Gastrocnemius medialis (tissue), 4 donors: ENCODE measurements at regions not wholly inside any gene's neighbourhood (a gene's known extent, or its start where the extent isn't known, plus 50 kb on each side); places are given as distances from the start of the nearest gene placed in this dataset.

Source experiments
- ATAC-seq, 2 donors: fragments of 150-250 bp; one replicate each; pipeline ENCODE4 v1.9.1; 2016
- DNase-seq, 2 donors: peaks; one replicate each; pipeline ENCODE4 v3.0.0-alpha.2; 2019
- H3K27ac ChIP-seq, 4 donors: fragments of 200-600 bp; sonication (generic); 1 replicate in 1 of 4; 2 replicates in 3 of 4; pipeline ENCODE4 v1.5.1; 2016 to 2018; ENCODE audit warnings: mild to moderate bottlenecking in 2 of 4, moderate library complexity in 1 of 4
- H3K27me3 ChIP-seq, 3 donors: fragments of 200-600 bp; sonication (generic) in 2 of 3; 1 replicate in 1 of 3; 2 replicates in 2 of 3; pipeline versions ENCODE4 v1.5.1 to v1.6.0; 2016 to 2019; ENCODE audit warnings: mild to moderate bottlenecking in 1 of 3, moderate library complexity in 1 of 3
- H3K36me3 ChIP-seq, 2 donors: fragments of 200-600 bp; sonication (generic) in 1 of 2; one replicate each; pipeline ENCODE4 v1.5.1; 2017 to 2018
- H3K4me1 ChIP-seq, 2 donors: fragments of 200-600 bp; sonication (generic) in 1 of 2; one replicate each; pipeline ENCODE4 v1.5.1; 2016 to 2017; ENCODE audit warnings: mild to moderate bottlenecking in 2 of 2
- H3K4me3 ChIP-seq, 4 donors: fragments of 200-600 bp; sonication (generic) in 3 of 4; 1 replicate in 1 of 4; 2 replicates in 3 of 4; pipeline ENCODE4 v1.5.1; 2016 to 2019; ENCODE audit warnings: mild to moderate bottlenecking in 2 of 4
- H3K9me3 ChIP-seq, 3 donors: fragments of 200-600 bp; sonication (generic) in 2 of 3; 1 replicate in 1 of 3; 2 replicates in 2 of 3; pipeline ENCODE4 v1.5.1; 2016 to 2019
- POLR2A ChIP-seq, 2 donors: fragments of 450-650 bp; IDR thresholded peaks; one replicate each; pipeline ENCODE4 v1.6.1; 2017; ENCODE audit warnings: antibody characterized with exemption in 2 of 2, mild to moderate bottlenecking in 2 of 2, moderate library complexity in 2 of 2
- in situ Hi-C, 4 donors: fragments of 200-750 bp; cut with MboI; loops; one replicate each; pipeline versions ENCODE4 v1.15.0 to v1.8.0; 2017; ENCODE audit warnings: low sequenced_read_pairs in 4 of 4
- intact Hi-C: fragments of 100-400 bp; cut with DNase I; formaldehyde crosslinking; loops from one replicate; pipeline ENCODE4 v1.15.1; 2023; ENCODE audit warnings: low total_unique reads
- TF ChIP-seq, protein P1 (sequence below), 5 experiments: fragments of 450-650 bp in 3 of 5; fragments of 200-600 bp in 2 of 5; sonication (generic) in 2 of 5; IDR thresholded peaks in 4 of 5; conservative IDR thresholded peaks in 1 of 5; 1 replicate in 4 of 5; 2 replicates in 1 of 5; pipeline ENCODE4 v1.5.1; 2016 to 2019; ENCODE audit warnings: antibody characterized with exemption in 5 of 5, mild to moderate bottlenecking in 3 of 5, moderate library complexity in 3 of 5

DNA sequence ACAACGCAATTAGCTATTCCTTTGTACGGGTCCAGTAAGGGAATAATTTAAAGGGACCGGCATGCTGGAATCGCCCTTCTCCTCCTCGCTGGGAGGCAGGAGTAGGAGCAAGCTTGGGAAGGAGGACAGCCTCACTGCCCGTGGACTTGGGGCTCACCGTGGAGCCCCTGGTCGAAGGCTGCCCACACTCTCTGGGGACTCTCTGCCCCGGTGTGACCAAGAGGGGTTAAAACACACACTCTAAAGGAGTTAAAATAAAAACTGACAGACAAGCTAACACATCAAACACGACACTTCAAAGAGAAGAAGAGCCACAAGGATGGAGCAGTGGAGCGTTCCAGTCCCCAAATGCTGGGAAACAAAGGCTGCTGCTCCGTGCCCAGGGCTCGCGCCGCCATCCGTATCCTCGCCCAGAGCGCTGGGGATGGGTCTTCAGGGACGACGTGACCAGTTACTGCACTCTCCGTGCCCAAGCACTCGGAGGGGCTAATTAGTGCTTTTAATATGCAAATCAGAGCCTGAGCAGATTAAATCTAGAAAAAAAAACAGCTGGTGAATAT, 123.3 kb downstream of the PAPOLA start:
- TF ChIP-seq, protein P1, sequence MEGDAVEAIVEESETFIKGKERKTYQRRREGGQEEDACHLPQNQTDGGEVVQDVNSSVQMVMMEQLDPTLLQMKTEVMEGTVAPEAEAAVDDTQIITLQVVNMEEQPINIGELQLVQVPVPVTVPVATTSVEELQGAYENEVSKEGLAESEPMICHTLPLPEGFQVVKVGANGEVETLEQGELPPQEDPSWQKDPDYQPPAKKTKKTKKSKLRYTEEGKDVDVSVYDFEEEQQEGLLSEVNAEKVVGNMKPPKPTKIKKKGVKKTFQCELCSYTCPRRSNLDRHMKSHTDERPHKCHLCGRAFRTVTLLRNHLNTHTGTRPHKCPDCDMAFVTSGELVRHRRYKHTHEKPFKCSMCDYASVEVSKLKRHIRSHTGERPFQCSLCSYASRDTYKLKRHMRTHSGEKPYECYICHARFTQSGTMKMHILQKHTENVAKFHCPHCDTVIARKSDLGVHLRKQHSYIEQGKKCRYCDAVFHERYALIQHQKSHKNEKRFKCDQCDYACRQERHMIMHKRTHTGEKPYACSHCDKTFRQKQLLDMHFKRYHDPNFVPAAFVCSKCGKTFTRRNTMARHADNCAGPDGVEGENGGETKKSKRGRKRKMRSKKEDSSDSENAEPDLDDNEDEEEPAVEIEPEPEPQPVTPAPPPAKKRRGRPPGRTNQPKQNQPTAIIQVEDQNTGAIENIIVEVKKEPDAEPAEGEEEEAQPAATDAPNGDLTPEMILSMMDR (IDR thresholded peaks at IDR 0.05 in 4 of 5, conservative IDR thresholded peaks at IDR 0.05 in 1 of 5): no peak
- no peak for TF ChIP-seq POLR2A (IDR thresholded peaks at IDR 0.05)
- in situ Hi-C loops: no loop called here
- H3K27me3 ChIP-seq: peaks cover 8 to 24% (median 19%) of the 10 kb centered on the region in 3 donors

DNA sequence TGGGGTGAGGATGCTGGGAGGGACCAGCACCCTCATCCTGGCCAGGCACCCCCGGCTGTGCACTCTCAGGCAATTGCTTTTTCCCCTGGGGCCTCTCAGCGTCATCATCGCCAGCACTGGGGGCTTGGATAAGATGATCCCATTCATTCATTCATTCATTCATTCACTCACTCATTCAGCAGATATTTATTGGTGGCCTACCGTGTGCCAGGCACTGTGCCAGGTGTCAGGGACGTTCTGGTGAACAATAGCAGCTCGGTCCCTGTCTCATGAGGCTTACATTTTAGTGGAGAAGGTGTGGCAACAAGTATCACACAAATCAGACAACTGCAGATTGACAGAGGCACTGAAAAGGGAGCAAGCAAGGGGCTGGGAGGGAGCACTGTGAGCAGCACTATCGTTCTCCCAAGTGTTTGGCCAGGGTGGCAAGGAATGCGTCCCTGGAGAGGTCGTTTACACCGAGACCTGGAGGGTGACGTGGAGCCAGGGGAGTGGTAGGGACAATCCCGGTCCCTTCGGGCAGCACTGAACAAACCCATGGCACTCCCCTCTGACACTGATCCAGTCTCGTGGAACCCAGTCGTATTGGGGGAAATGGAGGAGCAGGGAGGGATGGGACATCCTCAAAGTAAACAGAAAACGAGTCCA, 124.1 kb downstream of the PAPOLA start:
- Histone ChIP-seq H3K9me3 (no peaks in the 10 kb centered on the region), H3K27ac (no peak overlapping the region), H3K4me3 (no peak overlapping the region), H3K4me1 (no peaks in the 10 kb centered on the region), H3K27me3 (peaks cover 8 to 24% (median 19%) of the 10 kb centered on the region in 3 donors), H3K36me3 (no peaks in the 10 kb centered on the region)
- TF ChIP-seq POLR2A (IDR thresholded peaks at IDR 0.05): no peak
- TF ChIP-seq, protein P1 (IDR thresholded peaks at IDR 0.05 in 4 of 5, conservative IDR thresholded peaks at IDR 0.05 in 1 of 5): no peak
- DNase-seq (no peak), ATAC-seq (no peak)
- in situ Hi-C loops (no loop called here), intact Hi-C loops (no loop called here)

More for the DNA sequence above, 123.3 kb downstream of the PAPOLA start:
- H3K27ac ChIP-seq: no peak overlapping the region
- ATAC-seq (no peak), DNase-seq (no peak)
- H3K9me3 ChIP-seq: no peaks in the 10 kb centered on the region
- no peaks in the 10 kb centered on the region for H3K36me3 ChIP-seq
- intact Hi-C loops: no loop called here
- no peaks in the 10 kb centered on the region for H3K4me1 ChIP-seq
- H3K4me3 ChIP-seq: no peak overlapping the region

DNA sequence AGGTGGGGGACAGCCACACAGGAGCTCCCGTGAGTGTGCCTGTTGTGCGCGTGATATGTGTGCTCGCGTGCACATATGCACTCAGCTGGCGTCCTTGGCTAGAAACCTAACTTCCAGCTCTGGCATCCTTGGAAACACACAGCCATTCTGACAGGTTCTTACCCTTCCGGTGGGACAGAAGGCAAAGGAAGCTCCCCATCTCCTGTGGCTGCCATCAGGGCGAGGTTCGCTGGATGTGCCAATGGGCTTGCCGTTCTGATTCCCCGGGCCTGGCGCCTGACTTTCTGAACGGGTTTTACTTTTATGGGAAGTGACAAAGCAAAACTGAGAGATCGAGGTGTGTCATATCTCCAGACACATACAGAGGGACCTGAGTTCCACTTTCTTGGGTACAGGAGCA, 124.7 kb downstream of the PAPOLA start:
- Histone ChIP-seq H3K9me3 (no peaks in the 10 kb centered on the region), H3K4me3 (no peak overlapping the region), H3K4me1 (no peaks in the 10 kb centered on the region), H3K36me3 (no peaks in the 10 kb centered on the region), H3K27ac (no peak overlapping the region), H3K27me3 (peaks cover 8 to 24% (median 16%) of the 10 kb centered on the region in 3 donors)
- intact Hi-C loops (no loop called here), in situ Hi-C loops (no loop called here)
- DNase-seq (no peak), ATAC-seq (no peak)
- TF ChIP-seq, protein P1 (IDR thresholded peaks at IDR 0.05 in 4 of 5, conservative IDR thresholded peaks at IDR 0.05 in 1 of 5): no peak
- TF ChIP-seq POLR2A (IDR thresholded peaks at IDR 0.05): no peak

DNA sequence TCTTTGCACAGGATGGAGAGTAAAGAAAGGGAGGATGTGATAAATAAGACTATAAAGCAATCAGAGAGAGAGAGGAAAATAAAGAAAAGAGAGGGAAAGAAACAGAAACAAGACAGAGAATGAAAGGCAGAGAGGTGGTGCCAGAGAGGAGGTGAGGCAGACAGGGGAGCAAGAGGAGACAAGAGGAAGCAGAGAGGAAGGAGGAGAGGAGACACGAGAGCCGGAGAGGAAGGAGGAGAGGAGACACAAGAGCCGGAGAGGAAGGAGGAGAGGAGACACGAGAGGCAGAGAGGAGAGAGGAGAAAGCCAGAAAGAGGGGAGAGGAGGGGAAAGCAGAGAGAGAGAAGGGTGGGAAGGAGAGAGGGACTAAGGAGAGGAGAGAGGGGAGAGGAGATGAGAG, 125.2 kb downstream of the PAPOLA start:
- in situ Hi-C loops: no loop called here
- no peak for ATAC-seq
- no peak overlapping the region for H3K4me3 ChIP-seq
- TF ChIP-seq POLR2A (IDR thresholded peaks at IDR 0.05): no peak
- TF ChIP-seq, protein P1 (IDR thresholded peaks at IDR 0.05 in 4 of 5, conservative IDR thresholded peaks at IDR 0.05 in 1 of 5): no peak
- no peaks in the 10 kb centered on the region for H3K36me3 ChIP-seq
- intact Hi-C loops: no loop called here
- H3K9me3 ChIP-seq: no peaks in the 10 kb centered on the region
- no peaks in the 10 kb centered on the region for H3K4me1 ChIP-seq
- no peak for DNase-seq
- no peak overlapping the region for H3K27ac ChIP-seq
- peaks cover 8 to 24% (median 14%) of the 10 kb centered on the region in 3 donors for H3K27me3 ChIP-seq
